NCI-H345 (cell line): ENCODE measurements at regions not wholly inside any gene's neighbourhood (a gene's known extent, or its start where the extent isn't known, plus 50 kb on each side); places are given as distances from the start of the nearest gene placed in this dataset.
A peak's percentile ranks its signal among the peaks of the same experiment; 100 is the strongest.

ENCODE experiments used
- DNase-seq: peaks from one replicate; lab custom pipeline; 2025; lab: John Stamatoyannopoulos, UW

DNA sequence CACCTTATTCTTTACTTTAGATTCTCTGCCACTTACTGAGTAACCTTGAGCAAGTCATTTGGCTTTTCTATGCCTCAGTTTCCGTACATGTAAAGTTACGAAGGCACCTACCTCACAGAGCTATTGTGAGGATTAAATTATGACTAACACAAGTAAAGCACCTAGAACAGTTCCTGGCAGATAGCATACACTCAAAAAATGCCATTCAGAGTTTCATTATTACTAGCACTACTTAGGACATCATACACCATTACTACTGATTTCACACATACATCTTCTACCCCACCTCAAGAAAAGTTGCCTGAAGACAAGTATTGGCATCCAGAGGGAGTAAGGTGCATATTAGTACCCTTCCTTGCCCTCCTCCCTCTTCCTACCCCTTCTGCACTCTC lies 107.8 kb downstream of the OGFRL1 start:
- DNase-seq: no peak

DNA sequence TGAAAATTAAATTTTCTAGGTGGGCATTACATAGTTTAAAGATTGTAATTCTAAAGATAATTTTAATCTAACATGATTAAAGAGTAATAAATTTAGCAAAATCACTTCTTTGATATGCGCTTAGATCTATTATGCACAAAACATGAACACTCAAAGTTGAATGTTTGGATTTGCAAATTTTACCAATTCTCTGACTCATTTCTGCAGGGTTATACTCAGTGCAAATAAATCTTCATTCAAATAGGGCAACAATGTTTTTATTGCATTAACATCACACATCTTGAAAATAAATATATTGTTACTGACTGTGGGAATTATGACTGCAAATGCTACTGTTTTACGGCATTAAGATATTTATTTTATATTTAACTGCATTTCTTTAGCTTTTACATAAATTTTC lies 110.7 kb downstream of the OGFRL1 start:
- no peak for DNase-seq

DNA sequence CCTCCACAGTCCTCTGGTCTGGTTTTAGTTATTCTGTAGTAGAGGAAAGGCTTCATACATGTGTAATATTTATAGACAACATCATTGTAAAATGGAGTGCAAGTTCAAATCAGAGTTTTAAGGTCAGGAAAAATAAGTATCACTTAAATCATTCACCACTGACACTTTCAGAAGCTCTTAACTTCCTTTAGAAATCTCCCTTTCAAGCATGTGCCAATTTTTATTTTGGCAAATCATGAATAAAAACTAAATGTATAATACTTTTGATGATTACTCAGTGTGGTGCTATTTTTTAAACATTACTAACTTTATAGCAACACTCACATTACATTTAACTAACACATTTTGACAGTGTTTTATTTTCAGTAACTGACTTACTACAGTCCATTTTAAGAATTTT lies 112.2 kb downstream of the OGFRL1 start:
- DNase-seq: no peak

DNA sequence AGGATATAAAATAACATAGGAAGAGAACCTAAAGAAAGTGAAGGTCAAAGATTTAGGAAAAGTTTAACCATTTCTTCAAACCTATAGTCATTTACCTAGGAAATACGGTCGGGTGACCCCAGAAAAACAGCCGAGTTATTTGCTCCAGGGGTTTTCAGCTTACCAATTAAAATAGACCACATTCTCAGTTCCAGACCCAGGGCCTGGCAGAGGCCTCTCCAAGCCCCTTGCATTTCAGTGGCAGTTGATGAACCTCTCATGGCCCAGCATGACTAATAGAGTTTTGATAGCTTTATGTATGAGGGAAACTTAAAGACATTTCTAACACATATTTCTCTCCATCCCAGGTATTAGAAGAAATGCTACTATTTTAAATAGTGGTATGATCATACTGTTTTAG lies 113.5 kb downstream of the OGFRL1 start:
- DNase-seq: no peak

DNA sequence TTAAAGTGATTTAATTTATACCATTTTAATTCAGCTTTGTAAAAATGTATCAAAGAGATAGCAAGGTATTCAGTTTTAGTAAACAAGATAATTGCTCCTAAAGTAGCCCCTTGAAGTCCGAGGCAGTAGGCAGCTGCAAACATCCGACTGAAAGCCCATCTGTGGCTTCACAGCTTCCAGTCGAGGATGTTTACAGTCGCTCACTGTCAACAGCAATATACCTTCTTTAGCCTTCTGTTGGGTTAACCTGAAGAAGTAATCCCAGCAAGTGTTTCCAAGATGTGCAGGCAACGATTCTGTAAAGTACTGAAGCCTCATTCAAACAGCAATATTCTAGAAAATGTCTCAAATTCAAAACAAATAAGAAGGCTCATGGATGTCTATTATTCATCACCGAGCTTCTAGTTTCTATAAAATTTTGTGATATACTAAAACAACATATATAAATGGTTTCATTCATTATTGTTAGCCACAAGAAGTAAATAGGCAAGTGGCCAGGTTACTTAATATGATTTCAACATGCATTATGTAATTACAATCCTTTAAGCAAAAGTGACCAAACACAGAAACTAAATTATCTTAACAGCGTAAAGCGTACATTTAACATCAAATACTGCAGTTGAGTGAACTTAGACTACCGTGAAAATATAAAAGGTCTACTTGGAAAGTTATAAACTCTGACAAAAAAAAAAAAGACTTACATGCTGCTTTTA lies 115.0 kb downstream of the OGFRL1 start:
- DNase-seq: peak; percentile 19

DNA sequence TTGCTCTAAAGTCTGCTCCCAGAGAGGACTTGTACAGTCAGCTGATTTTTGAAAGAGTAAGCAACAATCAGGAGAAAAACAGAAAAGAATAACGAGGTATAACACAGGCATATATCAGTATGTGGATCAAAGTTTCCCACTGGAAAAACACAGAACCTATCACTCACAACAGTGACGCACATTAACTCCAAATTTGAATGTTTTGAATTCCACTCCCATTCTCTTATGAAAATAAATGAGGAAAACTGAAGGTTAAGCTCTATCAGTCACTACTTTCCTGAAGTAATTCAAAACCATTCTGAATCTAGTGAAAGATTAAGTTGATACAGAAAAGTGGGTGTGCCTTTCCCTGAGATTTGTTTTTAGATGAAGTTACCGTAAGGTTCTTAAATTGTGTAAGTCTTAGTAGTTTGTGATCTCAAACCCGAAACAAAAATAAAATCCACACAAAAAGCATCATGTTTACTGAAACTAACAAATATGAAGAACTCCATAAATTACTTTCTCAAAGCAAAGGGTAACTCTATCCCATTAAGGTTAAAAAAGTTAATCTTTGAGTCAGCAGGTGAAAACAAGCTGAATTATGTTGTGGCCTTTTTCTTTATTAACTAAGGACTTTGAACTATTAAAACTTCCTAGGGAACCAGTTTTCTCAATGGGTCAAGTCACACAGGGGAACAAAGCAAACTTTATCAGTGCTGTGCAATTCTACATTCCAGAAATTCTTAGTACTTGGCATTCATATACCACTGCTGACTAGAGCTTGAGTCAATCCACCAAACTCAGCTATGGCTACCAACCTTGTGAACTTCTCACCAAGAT lies 115.7 kb downstream of the OGFRL1 start:
- no peak for DNase-seq

DNA sequence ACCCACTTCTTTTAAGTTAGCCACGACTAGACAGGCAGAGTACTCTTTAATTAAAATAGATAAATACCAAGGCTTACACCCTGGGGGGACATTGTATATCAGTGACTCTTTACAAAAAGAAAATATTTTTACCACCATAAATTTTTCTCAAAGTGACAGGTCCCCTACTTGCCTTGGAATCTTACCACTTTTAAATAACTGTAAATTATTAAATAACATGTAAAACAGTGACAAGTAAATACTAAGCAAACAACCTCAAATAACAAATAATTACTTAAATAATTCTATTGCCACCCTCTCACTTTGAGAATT lies 116.3 kb downstream of the OGFRL1 start:
- DNase-seq: no peak

DNA sequence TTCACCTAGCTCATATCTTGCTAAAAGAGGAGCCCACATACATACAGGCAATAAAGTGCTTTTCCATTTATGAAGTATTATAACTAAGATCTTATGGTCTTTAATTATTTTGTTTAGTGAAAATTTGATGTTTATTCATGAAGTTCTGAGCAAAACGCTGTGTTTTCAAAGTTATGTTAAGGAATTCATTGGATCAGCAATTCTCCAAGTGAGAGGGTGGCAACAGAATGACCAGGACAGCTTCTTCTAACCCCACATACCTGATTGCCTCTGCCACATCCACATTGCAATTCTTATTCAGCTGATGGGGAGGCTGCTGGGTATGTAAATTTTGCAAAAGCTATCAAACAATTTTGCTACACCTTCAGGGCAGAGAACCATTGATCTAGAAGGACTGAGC lies 116.8 kb downstream of the OGFRL1 start:
- DNase-seq: no peak

DNA sequence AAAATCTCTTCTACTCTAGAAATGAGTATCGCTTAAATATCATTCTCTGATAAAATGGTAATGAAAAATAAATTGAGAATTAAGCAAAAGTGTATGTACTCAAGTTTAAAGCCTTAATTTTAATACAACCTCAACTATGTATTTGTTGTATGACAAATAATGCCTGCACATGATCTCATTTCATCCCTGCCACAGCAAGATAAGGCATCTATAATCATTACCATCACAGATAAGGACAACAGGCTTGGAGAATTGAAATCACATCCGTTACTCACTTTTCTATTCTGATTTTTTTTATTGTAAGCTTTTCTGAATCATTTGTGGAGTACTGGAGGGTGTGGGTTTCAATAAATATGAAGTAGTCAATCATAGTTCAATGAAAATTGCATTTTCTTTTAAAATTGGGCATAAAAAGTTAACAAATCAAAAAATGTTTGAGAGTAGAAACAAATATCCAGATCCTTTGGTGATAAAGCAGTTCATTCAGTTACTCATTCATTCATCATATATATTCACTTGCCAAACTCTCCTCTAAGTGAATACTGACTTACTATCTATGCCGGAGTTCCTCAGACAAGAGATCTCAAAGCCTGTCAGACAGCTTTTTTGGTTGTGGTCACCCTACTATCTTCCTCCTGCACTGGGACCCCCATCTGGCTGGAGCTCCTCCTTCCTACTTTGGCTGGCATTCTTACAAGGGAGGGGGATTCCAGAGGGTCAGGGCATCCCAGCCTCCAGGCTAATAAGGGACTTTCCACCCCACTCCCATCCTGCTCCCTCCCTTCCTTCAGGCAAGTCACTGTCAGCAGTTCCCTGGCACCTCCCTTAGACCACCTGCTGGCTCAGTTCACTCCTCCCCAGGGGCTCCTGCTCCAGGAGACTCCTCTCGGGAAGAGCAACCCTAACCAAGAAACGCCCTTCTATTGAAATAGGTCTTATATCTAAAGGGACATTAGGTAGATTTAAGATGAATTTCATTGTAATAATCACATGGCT lies 118.6 kb downstream of the OGFRL1 start:
- DNase-seq: no peak

DNA sequence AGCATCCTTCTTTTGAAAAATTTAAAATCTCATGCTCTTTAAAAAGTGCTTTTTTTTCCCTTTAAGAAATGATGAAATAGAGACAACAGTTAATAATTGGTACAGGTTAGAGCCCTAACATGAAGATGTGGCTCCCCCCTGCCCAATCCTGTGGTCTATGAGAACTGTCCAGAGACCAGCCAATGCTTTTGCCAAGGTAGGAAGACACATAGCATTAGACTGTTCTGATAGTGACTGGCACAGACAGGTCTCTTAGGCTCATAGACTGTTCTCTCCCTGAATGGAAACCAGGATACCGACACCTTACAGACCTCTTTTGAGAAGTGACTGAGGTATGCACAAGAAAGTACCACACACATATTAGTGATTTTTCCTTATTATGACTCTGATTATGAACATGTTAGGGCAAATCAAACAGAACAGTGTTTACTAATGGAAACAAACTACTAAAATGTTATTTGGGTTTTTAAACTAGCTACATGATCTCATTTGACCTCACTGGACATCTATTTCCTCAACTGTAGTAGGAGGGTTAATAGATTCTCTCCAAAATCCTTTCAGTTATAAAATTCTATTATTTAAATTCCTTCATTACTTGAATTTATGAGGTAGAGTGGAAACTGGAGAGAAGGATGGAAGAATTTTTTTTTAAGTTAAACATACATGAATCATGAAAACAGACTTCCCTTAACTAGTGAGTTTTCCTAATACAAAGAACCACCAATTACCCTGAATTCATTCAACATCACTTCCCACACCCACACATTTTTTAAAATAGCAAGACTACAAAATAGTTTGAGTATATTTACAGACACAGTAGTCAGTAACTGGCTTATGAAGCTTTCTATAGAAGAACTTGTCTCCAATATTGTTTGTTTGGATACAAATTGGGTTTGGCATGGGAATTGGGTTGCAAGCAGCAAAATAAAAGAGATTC lies 120.4 kb downstream of the OGFRL1 start:
- no peak for DNase-seq

DNA sequence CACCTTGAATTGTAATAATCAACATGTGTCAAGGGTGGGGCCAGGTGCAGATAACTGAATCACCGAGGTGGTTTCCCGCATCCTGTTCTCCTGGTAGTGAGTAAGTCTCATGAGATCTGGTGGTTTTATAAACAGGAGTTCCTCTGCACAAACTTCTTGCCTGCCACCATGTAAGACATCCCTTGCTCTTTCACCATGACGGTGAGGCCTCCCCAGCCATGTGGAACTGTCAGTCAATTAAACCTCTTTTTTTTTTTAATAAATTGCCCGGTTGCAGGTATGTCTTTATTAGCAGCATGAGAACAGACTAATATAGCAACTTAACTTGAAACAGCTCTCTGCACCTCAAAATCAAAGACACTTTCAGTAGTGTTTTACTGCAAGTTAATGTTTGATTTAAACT lies 121.6 kb downstream of the OGFRL1 start:
- DNase-seq: no peak

DNA sequence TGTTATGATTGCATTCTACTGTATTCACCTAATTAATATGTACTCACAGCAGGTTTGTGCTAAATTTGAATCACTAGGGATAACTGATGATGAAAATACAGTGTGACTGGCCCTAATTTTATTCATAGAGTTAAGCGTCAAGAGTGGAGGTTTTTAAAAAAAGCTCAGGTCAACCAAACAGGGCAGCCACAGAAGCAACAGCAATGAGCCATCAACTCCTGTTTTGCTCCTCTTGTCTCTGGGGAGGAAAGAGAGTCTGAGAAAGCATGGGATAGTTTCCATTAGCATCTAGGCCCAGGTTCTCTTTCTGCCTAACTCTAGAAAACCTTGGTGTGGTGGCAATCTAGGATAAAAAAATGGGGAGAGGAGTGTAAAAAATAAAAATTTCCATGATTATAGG lies 122.1 kb downstream of the OGFRL1 start:
- no peak for DNase-seq

DNA sequence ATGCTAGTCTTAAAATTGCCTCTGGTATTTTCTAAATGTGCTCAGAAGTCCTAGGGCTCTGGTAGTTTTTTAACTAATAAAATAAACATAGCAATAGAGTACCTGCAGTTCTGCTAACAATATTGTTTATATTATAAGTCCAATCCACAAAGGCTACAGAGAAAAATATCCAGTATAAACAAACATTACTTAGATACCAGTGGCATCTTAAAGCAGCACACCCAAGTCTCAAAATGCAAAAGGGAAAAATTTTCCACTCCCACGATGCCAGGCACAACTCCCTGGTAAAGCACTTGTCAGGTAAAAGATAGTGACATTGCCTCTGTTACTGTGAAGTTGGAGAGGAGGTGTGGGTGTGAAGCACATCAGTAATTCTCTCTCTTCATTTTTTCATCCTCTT lies 123.3 kb downstream of the OGFRL1 start:
- no peak for DNase-seq

DNA sequence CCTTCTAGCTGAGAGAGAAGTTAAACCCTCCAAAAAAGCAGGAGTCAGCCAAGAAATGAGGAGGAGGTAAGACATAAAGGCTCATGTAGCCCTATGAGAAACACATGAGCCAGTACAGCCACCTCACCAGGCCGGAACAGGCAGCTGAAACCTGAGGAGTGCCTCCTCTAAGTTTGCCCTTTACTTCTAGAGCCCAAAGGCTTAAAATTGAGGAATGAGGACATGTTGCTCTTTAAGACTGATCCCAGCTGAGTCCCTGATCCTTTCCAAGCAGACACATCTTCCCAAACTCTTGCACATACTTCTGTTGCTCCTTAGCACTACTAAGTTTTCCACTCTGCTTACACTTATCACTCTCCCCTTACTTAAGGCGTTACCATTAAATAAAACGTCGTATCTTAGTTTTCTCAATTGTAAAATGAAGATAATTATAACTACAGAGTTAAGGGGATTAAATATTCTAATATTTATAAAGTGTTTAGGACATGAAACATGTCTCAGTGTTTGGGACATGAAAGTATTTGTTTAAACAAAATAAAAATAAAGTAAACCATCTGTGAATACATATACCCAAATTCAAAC lies 124.0 kb downstream of the OGFRL1 start:
- no peak for DNase-seq

DNA sequence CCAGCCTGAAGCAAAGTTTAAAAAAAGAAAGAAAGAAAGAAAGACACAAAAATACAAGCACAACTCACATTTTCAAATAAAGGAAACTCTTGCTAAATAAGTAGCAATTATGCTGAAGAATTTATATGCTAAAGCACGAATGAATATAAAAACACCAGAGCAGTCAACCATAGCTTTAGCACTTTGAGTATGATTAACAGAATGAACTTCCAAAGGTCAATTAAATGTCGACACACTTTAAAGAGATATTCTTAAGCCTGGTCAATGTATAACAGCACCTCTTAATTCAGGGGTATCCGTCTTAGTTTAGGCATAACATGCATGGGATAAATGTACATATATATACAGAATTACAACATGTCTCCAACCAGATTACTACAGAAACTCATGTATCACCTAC lies 125.9 kb downstream of the OGFRL1 start:
- DNase-seq: no peak

DNA sequence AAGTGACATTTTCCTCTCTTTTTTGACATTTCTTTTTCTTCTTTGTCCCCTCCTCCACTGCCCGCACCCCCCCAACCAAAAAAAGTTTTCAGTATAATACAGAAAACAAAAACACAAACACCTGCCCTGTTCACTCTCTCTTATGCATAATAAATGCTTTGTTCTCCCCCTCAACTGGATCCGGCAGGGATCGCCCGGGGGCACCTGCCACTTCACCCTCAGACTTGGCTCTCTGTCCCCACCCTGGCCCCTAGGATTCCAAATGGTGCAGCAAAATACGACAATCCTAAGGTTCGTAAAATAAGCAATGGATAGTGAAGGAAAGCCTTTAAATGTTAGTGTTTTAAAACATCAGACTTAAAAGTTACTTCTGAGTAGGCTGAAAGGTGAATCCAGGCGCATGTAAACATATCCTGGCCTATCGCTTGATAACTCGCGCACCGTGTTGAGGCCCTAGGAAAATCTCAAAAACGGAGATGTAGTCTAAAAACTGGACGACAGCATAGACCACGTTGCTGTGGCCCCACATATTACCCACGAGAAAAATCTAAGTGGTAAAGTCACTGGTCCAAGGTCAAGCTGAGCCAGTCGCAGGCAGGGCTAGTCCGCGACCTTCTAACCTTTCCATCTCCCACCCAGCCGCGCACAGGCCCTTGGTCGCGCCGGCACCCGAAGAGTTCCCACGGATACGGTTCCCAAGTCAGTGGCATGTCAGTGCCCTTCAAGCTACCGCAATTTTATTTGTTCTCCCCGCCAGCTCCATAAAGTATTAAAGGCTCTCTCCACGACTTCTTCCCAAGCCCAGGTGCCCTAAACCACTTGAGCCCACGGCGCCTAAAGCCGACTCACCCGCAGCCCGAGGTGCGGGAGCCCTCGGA lies 130.8 kb downstream of the OGFRL1 start:
- peak; percentile 24 for DNase-seq

DNA sequence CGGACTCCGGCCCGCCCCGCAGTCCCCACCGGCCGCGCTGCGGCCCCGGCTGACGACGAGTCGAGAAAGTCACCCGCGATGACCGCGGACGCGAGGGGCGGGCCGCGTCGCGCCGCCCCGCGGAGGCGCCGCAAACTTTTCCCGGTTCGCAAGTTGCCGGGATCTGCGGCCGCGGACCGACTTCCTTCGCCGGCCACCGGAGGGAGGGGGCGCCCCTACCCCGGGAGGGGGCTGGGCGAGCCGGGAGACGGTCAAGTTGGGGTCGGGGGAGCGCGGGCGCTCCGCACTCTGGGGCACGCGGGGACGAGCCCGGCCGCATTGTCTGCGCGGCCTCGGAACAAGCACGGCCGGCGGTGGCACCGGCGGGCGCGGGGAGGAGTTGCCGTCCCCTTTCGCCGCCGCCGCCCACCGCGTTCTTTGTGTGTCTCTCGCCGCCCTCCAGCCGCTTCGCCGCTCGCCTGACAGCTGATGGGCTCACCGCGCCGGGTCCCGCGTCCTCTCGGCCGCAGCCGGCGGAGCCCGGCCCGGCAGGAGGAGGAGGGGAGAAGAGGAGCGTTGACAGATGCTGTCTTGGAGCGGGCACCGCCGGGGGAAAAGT lies 131.6 kb downstream of the OGFRL1 start:
- DNase-seq: peak; percentile 36

DNA sequence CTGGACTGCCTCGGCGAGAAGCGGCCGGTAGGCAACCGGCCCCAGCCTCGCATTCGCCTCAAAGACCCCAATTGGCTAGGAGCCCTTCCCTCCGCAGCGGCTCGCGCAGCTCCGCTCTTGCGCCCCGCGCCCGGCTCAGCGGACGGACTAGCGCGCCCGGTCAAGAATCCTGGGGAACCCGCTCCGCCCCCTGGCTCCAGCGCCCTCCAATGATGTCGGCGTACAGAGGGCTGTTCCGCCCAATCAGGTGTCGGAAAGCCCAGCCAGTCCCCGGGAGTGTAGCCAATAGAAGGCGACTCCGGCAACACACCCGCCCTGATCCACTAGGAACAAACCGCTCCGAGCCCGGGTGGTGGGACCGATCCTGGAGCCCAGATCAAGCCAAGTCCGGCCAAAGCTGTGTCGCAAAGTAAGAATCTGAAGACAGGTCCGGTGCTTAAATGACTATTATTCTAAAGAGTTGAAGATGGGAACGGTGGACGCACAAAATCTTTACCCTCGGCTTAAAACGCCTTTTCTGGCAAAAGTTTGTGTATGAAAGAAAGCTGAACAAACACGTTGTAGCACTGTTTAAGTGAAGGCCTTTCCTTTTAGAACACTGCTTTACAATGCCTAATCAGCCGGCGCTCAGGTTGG lies 132.2 kb downstream of the OGFRL1 start:
- DNase-seq: peak; percentile 95

DNA sequence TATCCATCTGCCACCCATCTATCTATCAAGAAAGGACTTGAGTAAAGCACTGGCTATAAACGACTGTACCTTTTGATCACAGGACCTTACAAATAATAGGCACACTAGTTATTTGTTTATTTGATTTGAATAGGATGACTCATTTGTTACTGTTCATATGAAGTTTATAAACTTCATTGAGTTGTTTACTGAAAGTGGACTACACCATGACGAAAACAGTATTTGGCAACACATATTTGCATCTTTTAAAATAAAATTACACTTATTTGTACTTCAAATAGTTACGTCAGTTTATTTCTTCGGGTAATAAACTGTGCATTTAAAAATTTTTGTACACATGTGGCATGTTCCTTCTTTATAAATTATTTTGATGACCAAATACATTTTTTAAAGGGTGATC lies 133.0 kb downstream of the OGFRL1 start:
- DNase-seq: no peak
